WTC11 (cell line): ENCODE measurements at regions not wholly inside any gene's neighbourhood (a gene's known extent, or its start where the extent isn't known, plus 50 kb on each side); places are given as distances from the start of the nearest gene placed in this dataset.

ENCODE experiments used
- ATF3 ChIP-seq: sonication (generic); formaldehyde crosslinking; conservative IDR thresholded peaks from 2 replicates; pipeline ENCODE4 v1.8.1; 2022; ENCODE audit warnings: mild to moderate bottlenecking, missing genetic modification reagents
- ELF4 ChIP-seq: sonication (generic); formaldehyde crosslinking; IDR thresholded peaks from 2 replicates; pipeline ENCODE4 v1.8.1; 2022; ENCODE audit warnings: low read depth, mild to moderate bottlenecking, moderate library complexity, missing genetic modification reagents
- TF ChIP-seq, protein P1 (sequence below): fragments of 200-600 bp; IDR thresholded peaks from 2 replicates; pipeline ENCODE4 v1.8.0; 2022; ENCODE audit warnings: antibody characterized with exemption
- TF ChIP-seq, protein P2 (sequence below): sonication (generic); formaldehyde crosslinking; IDR thresholded peaks from 2 replicates; pipeline ENCODE4 v1.8.1; 2023; ENCODE audit warnings: mild to moderate bottlenecking, missing genetic modification reagents
- TF ChIP-seq, protein P3 (sequence below): sonication (generic); formaldehyde crosslinking; IDR thresholded peaks from 2 replicates; pipeline ENCODE4 v1.8.1; 2022; ENCODE audit warnings: low read depth, missing genetic modification reagents, borderline replicate concordance
- TF ChIP-seq, protein P4 (sequence below): sonication (generic); formaldehyde crosslinking; IDR thresholded peaks from 2 replicates; pipeline ENCODE4 v1.8.1; 2023; ENCODE audit warnings: mild to moderate bottlenecking, missing genetic modification reagents, moderate library complexity
- TF ChIP-seq, protein P5 (sequence below): fragments of 250-450 bp; sonication (Bioruptor Pico); IDR thresholded peaks from 2 replicates; pipeline ENCODE4 v1.9.0; 2021; ENCODE audit warnings: mild to moderate bottlenecking, borderline replicate concordance
- TF ChIP-seq, protein P6 (sequence below): sonication (generic); formaldehyde crosslinking; IDR thresholded peaks from 2 replicates; pipeline ENCODE4 v1.8.0; 2023; ENCODE audit warnings: missing genetic modification reagents, mild to moderate bottlenecking, borderline replicate concordance

DNA sequence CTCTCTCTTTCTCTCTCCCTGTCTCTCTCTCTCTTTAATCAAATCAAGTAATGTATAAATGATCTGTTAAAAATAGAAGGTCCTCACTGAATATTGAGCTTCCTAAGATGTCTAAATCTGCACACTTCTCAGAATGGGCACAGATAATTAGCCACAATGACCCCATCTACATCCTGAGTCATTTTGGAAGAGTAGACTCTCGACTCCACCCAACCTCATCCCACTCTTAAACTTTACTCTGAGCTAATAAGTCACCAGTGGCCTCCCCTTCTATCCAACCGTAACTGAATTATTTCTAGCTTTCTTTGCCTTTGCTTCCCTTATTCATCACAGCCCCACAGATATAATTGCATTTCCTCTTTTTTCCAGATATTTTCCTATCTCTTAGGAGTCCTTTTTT lies 326.5 kb upstream of the ZNF717 start:
- TF ChIP-seq, protein P1, sequence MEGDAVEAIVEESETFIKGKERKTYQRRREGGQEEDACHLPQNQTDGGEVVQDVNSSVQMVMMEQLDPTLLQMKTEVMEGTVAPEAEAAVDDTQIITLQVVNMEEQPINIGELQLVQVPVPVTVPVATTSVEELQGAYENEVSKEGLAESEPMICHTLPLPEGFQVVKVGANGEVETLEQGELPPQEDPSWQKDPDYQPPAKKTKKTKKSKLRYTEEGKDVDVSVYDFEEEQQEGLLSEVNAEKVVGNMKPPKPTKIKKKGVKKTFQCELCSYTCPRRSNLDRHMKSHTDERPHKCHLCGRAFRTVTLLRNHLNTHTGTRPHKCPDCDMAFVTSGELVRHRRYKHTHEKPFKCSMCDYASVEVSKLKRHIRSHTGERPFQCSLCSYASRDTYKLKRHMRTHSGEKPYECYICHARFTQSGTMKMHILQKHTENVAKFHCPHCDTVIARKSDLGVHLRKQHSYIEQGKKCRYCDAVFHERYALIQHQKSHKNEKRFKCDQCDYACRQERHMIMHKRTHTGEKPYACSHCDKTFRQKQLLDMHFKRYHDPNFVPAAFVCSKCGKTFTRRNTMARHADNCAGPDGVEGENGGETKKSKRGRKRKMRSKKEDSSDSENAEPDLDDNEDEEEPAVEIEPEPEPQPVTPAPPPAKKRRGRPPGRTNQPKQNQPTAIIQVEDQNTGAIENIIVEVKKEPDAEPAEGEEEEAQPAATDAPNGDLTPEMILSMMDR = no peak
- TF ChIP-seq, protein P2, sequence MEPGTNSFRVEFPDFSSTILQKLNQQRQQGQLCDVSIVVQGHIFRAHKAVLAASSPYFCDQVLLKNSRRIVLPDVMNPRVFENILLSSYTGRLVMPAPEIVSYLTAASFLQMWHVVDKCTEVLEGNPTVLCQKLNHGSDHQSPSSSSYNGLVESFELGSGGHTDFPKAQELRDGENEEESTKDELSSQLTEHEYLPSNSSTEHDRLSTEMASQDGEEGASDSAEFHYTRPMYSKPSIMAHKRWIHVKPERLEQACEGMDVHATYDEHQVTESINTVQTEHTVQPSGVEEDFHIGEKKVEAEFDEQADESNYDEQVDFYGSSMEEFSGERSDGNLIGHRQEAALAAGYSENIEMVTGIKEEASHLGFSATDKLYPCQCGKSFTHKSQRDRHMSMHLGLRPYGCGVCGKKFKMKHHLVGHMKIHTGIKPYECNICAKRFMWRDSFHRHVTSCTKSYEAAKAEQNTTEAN = no peak
- TF ChIP-seq, protein P3, sequence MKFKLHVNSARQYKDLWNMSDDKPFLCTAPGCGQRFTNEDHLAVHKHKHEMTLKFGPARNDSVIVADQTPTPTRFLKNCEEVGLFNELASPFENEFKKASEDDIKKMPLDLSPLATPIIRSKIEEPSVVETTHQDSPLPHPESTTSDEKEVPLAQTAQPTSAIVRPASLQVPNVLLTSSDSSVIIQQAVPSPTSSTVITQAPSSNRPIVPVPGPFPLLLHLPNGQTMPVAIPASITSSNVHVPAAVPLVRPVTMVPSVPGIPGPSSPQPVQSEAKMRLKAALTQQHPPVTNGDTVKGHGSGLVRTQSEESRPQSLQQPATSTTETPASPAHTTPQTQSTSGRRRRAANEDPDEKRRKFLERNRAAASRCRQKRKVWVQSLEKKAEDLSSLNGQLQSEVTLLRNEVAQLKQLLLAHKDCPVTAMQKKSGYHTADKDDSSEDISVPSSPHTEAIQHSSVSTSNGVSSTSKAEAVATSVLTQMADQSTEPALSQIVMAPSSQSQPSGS (CRISPR knock-in tag) = no peak
- TF ChIP-seq, protein P4, sequence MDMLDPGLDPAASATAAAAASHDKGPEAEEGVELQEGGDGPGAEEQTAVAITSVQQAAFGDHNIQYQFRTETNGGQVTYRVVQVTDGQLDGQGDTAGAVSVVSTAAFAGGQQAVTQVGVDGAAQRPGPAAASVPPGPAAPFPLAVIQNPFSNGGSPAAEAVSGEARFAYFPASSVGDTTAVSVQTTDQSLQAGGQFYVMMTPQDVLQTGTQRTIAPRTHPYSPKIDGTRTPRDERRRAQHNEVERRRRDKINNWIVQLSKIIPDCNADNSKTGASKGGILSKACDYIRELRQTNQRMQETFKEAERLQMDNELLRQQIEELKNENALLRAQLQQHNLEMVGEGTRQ (CRISPR knock-in tag) = no peak
- no peak for TF ChIP-seq ELF4 (CRISPR knock-in tag)
- TF ChIP-seq, protein P5, sequence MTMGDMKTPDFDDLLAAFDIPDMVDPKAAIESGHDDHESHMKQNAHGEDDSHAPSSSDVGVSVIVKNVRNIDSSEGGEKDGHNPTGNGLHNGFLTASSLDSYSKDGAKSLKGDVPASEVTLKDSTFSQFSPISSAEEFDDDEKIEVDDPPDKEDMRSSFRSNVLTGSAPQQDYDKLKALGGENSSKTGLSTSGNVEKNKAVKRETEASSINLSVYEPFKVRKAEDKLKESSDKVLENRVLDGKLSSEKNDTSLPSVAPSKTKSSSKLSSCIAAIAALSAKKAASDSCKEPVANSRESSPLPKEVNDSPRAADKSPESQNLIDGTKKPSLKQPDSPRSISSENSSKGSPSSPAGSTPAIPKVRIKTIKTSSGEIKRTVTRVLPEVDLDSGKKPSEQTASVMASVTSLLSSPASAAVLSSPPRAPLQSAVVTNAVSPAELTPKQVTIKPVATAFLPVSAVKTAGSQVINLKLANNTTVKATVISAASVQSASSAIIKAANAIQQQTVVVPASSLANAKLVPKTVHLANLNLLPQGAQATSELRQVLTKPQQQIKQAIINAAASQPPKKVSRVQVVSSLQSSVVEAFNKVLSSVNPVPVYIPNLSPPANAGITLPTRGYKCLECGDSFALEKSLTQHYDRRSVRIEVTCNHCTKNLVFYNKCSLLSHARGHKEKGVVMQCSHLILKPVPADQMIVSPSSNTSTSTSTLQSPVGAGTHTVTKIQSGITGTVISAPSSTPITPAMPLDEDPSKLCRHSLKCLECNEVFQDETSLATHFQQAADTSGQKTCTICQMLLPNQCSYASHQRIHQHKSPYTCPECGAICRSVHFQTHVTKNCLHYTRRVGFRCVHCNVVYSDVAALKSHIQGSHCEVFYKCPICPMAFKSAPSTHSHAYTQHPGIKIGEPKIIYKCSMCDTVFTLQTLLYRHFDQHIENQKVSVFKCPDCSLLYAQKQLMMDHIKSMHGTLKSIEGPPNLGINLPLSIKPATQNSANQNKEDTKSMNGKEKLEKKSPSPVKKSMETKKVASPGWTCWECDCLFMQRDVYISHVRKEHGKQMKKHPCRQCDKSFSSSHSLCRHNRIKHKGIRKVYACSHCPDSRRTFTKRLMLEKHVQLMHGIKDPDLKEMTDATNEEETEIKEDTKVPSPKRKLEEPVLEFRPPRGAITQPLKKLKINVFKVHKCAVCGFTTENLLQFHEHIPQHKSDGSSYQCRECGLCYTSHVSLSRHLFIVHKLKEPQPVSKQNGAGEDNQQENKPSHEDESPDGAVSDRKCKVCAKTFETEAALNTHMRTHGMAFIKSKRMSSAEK (CRISPR knock-in tag) = no peak
- TF ChIP-seq, protein P6, sequence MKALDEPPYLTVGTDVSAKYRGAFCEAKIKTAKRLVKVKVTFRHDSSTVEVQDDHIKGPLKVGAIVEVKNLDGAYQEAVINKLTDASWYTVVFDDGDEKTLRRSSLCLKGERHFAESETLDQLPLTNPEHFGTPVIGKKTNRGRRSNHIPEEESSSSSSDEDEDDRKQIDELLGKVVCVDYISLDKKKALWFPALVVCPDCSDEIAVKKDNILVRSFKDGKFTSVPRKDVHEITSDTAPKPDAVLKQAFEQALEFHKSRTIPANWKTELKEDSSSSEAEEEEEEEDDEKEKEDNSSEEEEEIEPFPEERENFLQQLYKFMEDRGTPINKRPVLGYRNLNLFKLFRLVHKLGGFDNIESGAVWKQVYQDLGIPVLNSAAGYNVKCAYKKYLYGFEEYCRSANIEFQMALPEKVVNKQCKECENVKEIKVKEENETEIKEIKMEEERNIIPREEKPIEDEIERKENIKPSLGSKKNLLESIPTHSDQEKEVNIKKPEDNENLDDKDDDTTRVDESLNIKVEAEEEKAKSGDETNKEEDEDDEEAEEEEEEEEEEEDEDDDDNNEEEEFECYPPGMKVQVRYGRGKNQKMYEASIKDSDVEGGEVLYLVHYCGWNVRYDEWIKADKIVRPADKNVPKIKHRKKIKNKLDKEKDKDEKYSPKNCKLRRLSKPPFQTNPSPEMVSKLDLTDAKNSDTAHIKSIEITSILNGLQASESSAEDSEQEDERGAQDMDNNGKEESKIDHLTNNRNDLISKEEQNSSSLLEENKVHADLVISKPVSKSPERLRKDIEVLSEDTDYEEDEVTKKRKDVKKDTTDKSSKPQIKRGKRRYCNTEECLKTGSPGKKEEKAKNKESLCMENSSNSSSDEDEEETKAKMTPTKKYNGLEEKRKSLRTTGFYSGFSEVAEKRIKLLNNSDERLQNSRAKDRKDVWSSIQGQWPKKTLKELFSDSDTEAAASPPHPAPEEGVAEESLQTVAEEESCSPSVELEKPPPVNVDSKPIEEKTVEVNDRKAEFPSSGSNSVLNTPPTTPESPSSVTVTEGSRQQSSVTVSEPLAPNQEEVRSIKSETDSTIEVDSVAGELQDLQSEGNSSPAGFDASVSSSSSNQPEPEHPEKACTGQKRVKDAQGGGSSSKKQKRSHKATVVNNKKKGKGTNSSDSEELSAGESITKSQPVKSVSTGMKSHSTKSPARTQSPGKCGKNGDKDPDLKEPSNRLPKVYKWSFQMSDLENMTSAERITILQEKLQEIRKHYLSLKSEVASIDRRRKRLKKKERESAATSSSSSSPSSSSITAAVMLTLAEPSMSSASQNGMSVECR (CRISPR knock-in tag) = no peak
- no peak for TF ChIP-seq ATF3 (CRISPR knock-in tag)
